Endothelial cell of umbilical vein (primary cell): ENCODE measurements at regions not wholly inside any gene's neighbourhood (a gene's known extent, or its start where the extent isn't known, plus 50 kb on each side); places are given as distances from the start of the nearest gene placed in this dataset.
"Not testable (repeated sequence)": the region's sequence is repeated elsewhere in the genome, so short reads cannot be mapped to it uniquely, and the experiment has no call there.

Experiments used
- BruUV-seq: library from RNA; stranded (reverse); fragments of 400-500 nt; replicated peaks from 2 replicates; lab custom pipeline; 2021; lab: Mats Ljungman, UMichigan
- CTCF ChIA-PET: fragments of 300-600, 350-600 bp; sonication (Branson Sonifier 250); formaldehyde crosslinking; loops from one replicate; lab custom pipeline; 2021; ENCODE audit warnings: antibody characterized with exemption, inconsistent platforms; lab: Charles Lee
- POLR2A ChIA-PET: fragments of 300-600, 350-600 bp; sonication (Branson Sonifier 250); formaldehyde crosslinking; loops from one replicate; lab custom pipeline; 2021; ENCODE audit warnings: antibody characterized with exemption, inconsistent platforms; lab: Charles Lee
- DNase-seq: peaks from one replicate; pipeline ENCODE4 v3.0.0-alpha.2; 2011; ENCODE audit warnings: low read depth, low spot score
- FAIRE-seq: peaks from 2 replicates; lab custom pipeline; 2011; peaks lifted over from hg19 to GRCh38; lab: Jason Lieb, UNC
- H2AFZ ChIP-seq: 2 replicates; pipeline ENCODE4 v1.6.0; 2012; ENCODE audit warnings: low read depth, low read length, control low read depth, inconsistent platforms
- H3K27ac ChIP-seq: 2 replicates; pipeline ENCODE4 v1.5.1; 2011; ENCODE audit warnings: low read depth, mild to moderate bottlenecking, control low read depth, low read length, moderate library complexity; ENCODE audit not compliant: insufficient read depth
- H3K27me3 ChIP-seq, 2 experiments: 2 replicates each; pipeline versions ENCODE4 v1.6.0 to v1.6.1; 2011; ENCODE audit warnings: low read length in 2 of 2, mixed read lengths in 1 of 2; ENCODE audit not compliant: control insufficient read depth in 2 of 2, insufficient read depth in 2 of 2
- H3K36me3 ChIP-seq, 2 experiments: 2 replicates in 1 of 2; 3 replicates in 1 of 2; pipeline ENCODE4 v1.5.1; 2011; ENCODE audit warnings: low read length in 2 of 2, mild to moderate bottlenecking in 1 of 2, moderate library complexity in 1 of 2; ENCODE audit not compliant: control insufficient read depth in 2 of 2, insufficient read depth in 2 of 2; ENCODE audit errors: extremely low read depth in 1 of 2
- H3K4me1 ChIP-seq: 3 replicates; pipeline ENCODE4 v1.5.1; 2011; ENCODE audit warnings: mild to moderate bottlenecking, low read length; ENCODE audit not compliant: control insufficient read depth, insufficient read depth; ENCODE audit errors: extremely low read depth
- H3K4me2 ChIP-seq: 2 replicates; pipeline ENCODE4 v1.6.1; 2011; ENCODE audit warnings: low read length, control low read depth, mixed read lengths; ENCODE audit not compliant: insufficient read depth
- H3K4me3 ChIP-seq, 3 experiments: fragments of 200-600 bp in 1 of 3; sonication (generic), shearing (Covaris generic) in 1 of 3; replicated peaks in 1 of 3; 2 replicates each; pipeline ENCODE4 v1.5.1; 2011 to 2016; ENCODE audit warnings: control low read depth in 3 of 3, low read length in 3 of 3, mild to moderate bottlenecking in 2 of 3, inconsistent platforms in 1 of 3, low read depth in 1 of 3, moderate library complexity in 1 of 3; ENCODE audit not compliant: insufficient read depth in 1 of 3
- H3K79me2 ChIP-seq: 2 replicates; pipeline ENCODE4 v1.6.0; 2012; ENCODE audit warnings: low read length, inconsistent platforms; ENCODE audit not compliant: control insufficient read depth, insufficient read depth
- H3K9ac ChIP-seq: replicated peaks from 2 replicates; pipeline ENCODE3; 2011; ENCODE audit warnings: low read length, control low read depth; ENCODE audit not compliant: insufficient read depth; ENCODE audit errors: extremely low read depth
- H3K9me1 ChIP-seq: replicated peaks from 3 replicates; pipeline ENCODE4 v1.6.0; 2011; ENCODE audit warnings: mild to moderate bottlenecking, low read length; ENCODE audit not compliant: control insufficient read depth, insufficient read depth; ENCODE audit errors: extremely low read depth
- H3K9me3 ChIP-seq: replicated peaks from 2 replicates; pipeline ENCODE4 v1.5.1; 2012; ENCODE audit warnings: low read length, inconsistent platforms; ENCODE audit not compliant: control insufficient read depth, insufficient read depth
- H4K20me1 ChIP-seq: replicated peaks from 2 replicates; pipeline ENCODE3; 2011; ENCODE audit warnings: mild to moderate bottlenecking, low read length; ENCODE audit not compliant: control insufficient read depth, insufficient read depth; ENCODE audit errors: extremely low read depth
- CTCF ChIP-seq, 2 donors: IDR thresholded peaks; 1 replicate in 1 of 2; 2 replicates in 1 of 2; pipeline ENCODE4 v1.5.1; 2011; ENCODE audit warnings: low read length in 2 of 2, mild to moderate bottlenecking in 2 of 2, moderate library complexity in 2 of 2, control low read depth in 1 of 2, inconsistent platforms in 1 of 2, low read depth in 1 of 2; ENCODE audit not compliant: insufficient read depth in 1 of 2; ENCODE audit errors: extremely low read depth in 1 of 2
- EZH2 ChIP-seq: IDR thresholded peaks from 2 replicates; pipeline ENCODE4 v1.6.1; 2012; ENCODE audit warnings: borderline replicate concordance, low read depth, mild to moderate bottlenecking, moderate library complexity, low read length, inconsistent platforms; ENCODE audit not compliant: severe bottlenecking
- FOS ChIP-seq: IDR thresholded peaks from 2 replicates; pipeline ENCODE4 v1.6.1; 2011; ENCODE audit warnings: mild to moderate bottlenecking, low read length, moderate library complexity, borderline replicate concordance; ENCODE audit not compliant: insufficient read depth
- GATA2 ChIP-seq: IDR thresholded peaks from 2 replicates; pipeline ENCODE4 v1.7.0; 2011; ENCODE audit warnings: low read depth, mild to moderate bottlenecking, moderate library complexity, mixed read lengths, low read length; ENCODE audit not compliant: insufficient read length, insufficient read depth
- JUN ChIP-seq: IDR thresholded peaks from 2 replicates; pipeline ENCODE4 v1.6.1; 2011; ENCODE audit warnings: borderline replicate concordance, low read depth; ENCODE audit not compliant: insufficient read length, insufficient read depth
- MAX ChIP-seq: IDR thresholded peaks from 2 replicates; pipeline ENCODE4 v1.6.1; 2011; ENCODE audit not compliant: insufficient read depth, insufficient read length
- MYC ChIP-seq: IDR thresholded peaks from one replicate; pipeline ENCODE4 v1.6.1; 2011; ENCODE audit warnings: mild to moderate bottlenecking, low read depth, low read length
- POLR2A ChIP-seq: IDR thresholded peaks from 2 replicates; pipeline ENCODE4 v1.6.1; 2012; ENCODE audit warnings: low read depth, mild to moderate bottlenecking, control low read depth, low read length
- POLR2AphosphoS5 ChIP-seq: IDR thresholded peaks from 2 replicates; pipeline ENCODE4 v1.6.1; 2012; ENCODE audit warnings: low read depth, mild to moderate bottlenecking, control low read depth, low read length, moderate library complexity; ENCODE audit not compliant: insufficient read depth
- dilution Hi-C: fragments of 300-500 bp; cut with MboI; formaldehyde crosslinking; loops from one replicate; pipeline ENCODE4 v1.15.0; 2019; ENCODE audit warnings: low sequenced_read_pairs; ENCODE audit not compliant: extremely low pct_ligation_motif_present
- intact Hi-C: fragments of 100-400 bp; cut with micrococcal nuclease; formaldehyde crosslinking; loops from one replicate; pipeline ENCODE4 v1.10.0; 2022

DNA sequence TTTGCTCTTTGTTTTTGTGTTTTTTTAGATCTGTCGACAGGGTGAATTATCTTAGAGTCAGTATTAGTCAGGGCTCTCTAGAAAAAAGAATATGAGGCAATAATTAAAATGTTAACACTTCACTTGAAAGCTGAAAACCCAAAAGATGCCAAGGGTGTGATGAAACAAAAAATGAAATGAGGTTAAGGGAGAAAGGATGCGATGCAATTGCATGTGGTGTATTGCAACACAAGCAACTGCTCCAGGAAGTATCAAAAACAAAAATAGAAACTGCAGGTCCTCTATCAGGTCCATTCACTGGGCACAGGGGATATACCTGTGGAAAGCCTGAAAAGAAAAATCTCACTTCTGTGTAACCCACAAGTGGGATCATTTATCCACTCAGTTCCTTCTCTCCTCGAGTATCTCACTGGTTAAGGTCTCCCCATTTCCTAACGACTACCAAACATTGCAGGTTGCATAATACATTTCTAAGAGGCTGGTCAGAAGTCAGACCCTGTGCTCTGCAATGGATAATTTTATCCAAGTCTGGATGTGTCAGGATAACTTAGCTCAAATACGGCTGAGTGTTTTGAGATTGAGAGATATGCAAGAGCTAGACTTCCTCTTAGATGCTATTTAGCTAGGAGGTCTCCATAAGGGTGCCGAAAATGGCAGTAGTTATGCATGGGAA, 257.7 kb upstream of the GJE1 start:
- CTCF ChIA-PET = interaction anchor here (1.1 kb wide), 1 partner anchor 9 kb away, joined by 4 read pairs; no protein-coding TSS in a partner anchor
- no peaks in the 10 kb centered on the region for H3K9me1 ChIP-seq
- DNase-seq (no peak), FAIRE-seq (no peak)
- H3K9ac ChIP-seq = no peak overlapping the region
- intact Hi-C loops (no loop called here), dilution Hi-C loops (no loop called here)
- H3K9me3 ChIP-seq = no peaks in the 10 kb centered on the region
- no peaks in the 10 kb centered on the region for H3K4me1 ChIP-seq
- no peak overlapping the region for H3K4me3 ChIP-seq
- TF ChIP-seq FOS (no peak), MAX (no peak), POLR2AphosphoS5 (no peak), GATA2 (no peak), POLR2A (no peak), CTCF (IDR thresholded peaks at IDR 0.05; ENCODE audit: extremely low read depth in 1 of 2, insufficient read depth in 1 of 2, low read depth in 1 of 2, low read length in 2 of 2) (no peak), EZH2 (no peak), JUN (no peak), MYC (no peak)
- no peak overlapping the region for H3K4me2 ChIP-seq
- BruUV-seq = no TSS peak
- POLR2A ChIA-PET = no interaction called here
- H2AFZ ChIP-seq = no peak overlapping the region
- H3K27ac ChIP-seq = no peak overlapping the region
- no peaks in the 10 kb centered on the region for H3K79me2 ChIP-seq
- H3K27me3 ChIP-seq = no peaks in the 10 kb centered on the region
- H3K36me3 ChIP-seq = no peaks in the 10 kb centered on the region
- H4K20me1 ChIP-seq = no peaks in the 10 kb centered on the region

- H3K9me3 ChIP-seq, H3K9ac ChIP-seq, FAIRE-seq, H3K36me3 ChIP-seq, H3K27ac ChIP-seq, H2AFZ ChIP-seq, H4K20me1 ChIP-seq, H3K4me1 ChIP-seq, DNase-seq, H3K9me1 ChIP-seq, H3K27me3 ChIP-seq, dilution Hi-C loops, H3K4me3 ChIP-seq, H3K79me2 ChIP-seq, intact Hi-C loops, BruUV-seq, H3K4me2 ChIP-seq: not testable (repeated sequence)
- ChIA-PET POLR2A (interaction anchor here (0.6 kb wide), 1 partner anchor 219 kb away, joined by 4 read pairs; no protein-coding TSS in a partner anchor), CTCF (interaction anchor here (1.2 kb wide), 1 partner anchor 8 kb away, joined by 3 read pairs; no protein-coding TSS in a partner anchor)
Measured at GRCh38 chr6:141869509-141869908, 263.2 kb upstream of the GJE1 start.
